ENCODE measurements at regions not wholly inside any gene's neighbourhood (a gene's known extent, or its start where the extent isn't known, plus 50 kb on each side); places are given as distances from the start of the nearest gene placed in this dataset.

DNA sequence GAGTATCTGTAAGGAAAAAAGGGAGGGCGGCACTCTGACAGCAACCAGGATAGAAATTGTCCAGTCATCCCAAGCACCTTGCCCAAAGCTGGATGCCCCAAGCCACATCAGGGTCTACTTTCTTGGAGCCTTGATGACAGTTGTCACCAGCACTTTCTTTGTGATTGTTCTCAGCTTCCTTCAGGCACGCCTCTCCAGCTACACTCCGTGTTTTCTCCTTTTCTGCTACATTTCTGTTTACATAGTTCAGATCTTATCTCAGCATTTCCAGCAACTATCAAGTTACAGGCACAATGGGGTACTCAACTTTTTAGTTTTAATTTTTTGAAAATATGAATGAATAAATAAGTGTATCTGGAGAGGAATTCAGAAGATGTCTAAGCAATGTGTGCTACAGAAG, 115.3 kb upstream of the CELF4 start:
- Histone ChIP-seq H3K14ac (ENCODE audit: low read length) (no peak overlapping the region), H3K9me3 (replicated peaks in 1 of 2; ENCODE audit: control insufficient read depth in 2 of 2, insufficient read depth in 1 of 2, low read depth in 1 of 2, low read length in 2 of 2) (no peaks in the 10 kb centered on the region), H2BK120ac (ENCODE audit: low read depth, low read length) (no peak overlapping the region), H3K23ac (ENCODE audit: low read depth, low read length, poor library complexity) (no peak overlapping the region), H4K91ac (ENCODE audit: low read depth, low read length, poor library complexity) (no peak overlapping the region), H4K8ac (ENCODE audit: low read depth, low read length) (no peak overlapping the region), H3K27me3 (ENCODE audit: control insufficient read depth in 3 of 3, insufficient read depth in 3 of 3, low read depth in 1 of 3, low read length in 3 of 3) (no peaks in the 10 kb centered on the region), H2BK5ac (ENCODE audit: low read length) (no peak overlapping the region), H3K9ac (ENCODE audit: low read depth, low read length, poor library complexity) (no peak overlapping the region), H3K4ac (ENCODE audit: low read length) (no peak overlapping the region), H2BK12ac (ENCODE audit: low read length) (no peak overlapping the region), H3K4me1 (ENCODE audit: control insufficient read depth in 2 of 2, insufficient read depth in 1 of 2, low read depth in 1 of 2, low read length in 2 of 2) (no peaks in the 10 kb centered on the region), H3K27ac (replicated peaks; ENCODE audit: low read length) (no peak overlapping the region), H3K4me2 (ENCODE audit: insufficient read depth, low read length, poor library complexity, severe bottlenecking) (no peak overlapping the region), H2AFZ (ENCODE audit: low read length) (no peak overlapping the region), H3K36me3 (replicated peaks in 1 of 2; ENCODE audit: control insufficient read depth in 2 of 2, insufficient read depth in 2 of 2, low read length in 2 of 2) (no peaks in the 10 kb centered on the region), H2AK5ac (ENCODE audit: low read depth, low read length) (no peak overlapping the region), H2BK15ac (ENCODE audit: low read length) (no peak overlapping the region), H3K79me1 (ENCODE audit: low read depth, low read length) (no peaks in the 10 kb centered on the region), H3K18ac (ENCODE audit: low read length) (no peak overlapping the region), H3K4me3 (ENCODE audit: low read length in 2 of 2) (no peak overlapping the region)
- no CpG with 5 or more reads among the region's 3 CpGs for WGBS, 2 donors (ENCODE audit: extremely low coverage in 2 of 2, insufficient read length in 2 of 2, insufficient replicate concordance in 1 of 2)
- DNase-seq (ENCODE audit: low spot score), result no peak

DNA sequence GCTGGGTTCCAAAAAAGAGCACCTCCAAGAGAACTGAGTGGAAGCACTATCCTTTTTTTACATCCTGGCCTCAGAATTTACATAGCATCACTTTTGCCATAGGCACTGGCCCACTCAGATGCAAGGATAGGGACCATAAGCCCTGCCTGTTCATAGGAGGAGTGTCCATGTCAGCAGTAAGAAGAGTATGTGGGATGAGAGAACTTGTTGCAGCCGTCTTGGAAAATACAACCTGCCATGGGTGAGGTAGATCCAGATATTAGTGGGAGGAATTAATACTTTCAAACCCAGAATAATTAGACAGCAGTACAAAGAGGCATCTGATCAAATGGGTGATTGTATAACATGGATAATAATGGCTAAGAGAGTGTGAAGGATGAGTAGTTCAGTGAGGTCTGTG, 110.7 kb upstream of the CELF4 start:
- Histone ChIP-seq H4K91ac (ENCODE audit: low read depth, low read length, poor library complexity) (no peak overlapping the region), H3K4ac (ENCODE audit: low read length) (no peak overlapping the region), H2BK15ac (ENCODE audit: low read length) (no peak overlapping the region), H2BK12ac (ENCODE audit: low read length) (no peak overlapping the region), H2AFZ (ENCODE audit: low read length) (no peak overlapping the region), H2BK120ac (ENCODE audit: low read depth, low read length) (no peak overlapping the region), H2BK5ac (ENCODE audit: low read length) (no peak overlapping the region), H3K23ac (ENCODE audit: low read depth, low read length, poor library complexity) (no peak overlapping the region), H3K27ac (replicated peaks; ENCODE audit: low read length) (no peak overlapping the region), H3K4me1 (ENCODE audit: control insufficient read depth in 2 of 2, insufficient read depth in 1 of 2, low read depth in 1 of 2, low read length in 2 of 2) (no peaks in the 10 kb centered on the region), H3K36me3 (replicated peaks in 1 of 2; ENCODE audit: control insufficient read depth in 2 of 2, insufficient read depth in 2 of 2, low read length in 2 of 2) (no peaks in the 10 kb centered on the region), H3K9ac (ENCODE audit: low read depth, low read length, poor library complexity) (no peak overlapping the region), H2AK5ac (ENCODE audit: low read depth, low read length) (no peak overlapping the region), H3K4me2 (ENCODE audit: insufficient read depth, low read length, poor library complexity, severe bottlenecking) (no peak overlapping the region), H3K4me3 (ENCODE audit: low read length in 2 of 2) (no peak overlapping the region), H3K14ac (ENCODE audit: low read length) (no peak overlapping the region), H3K9me3 (replicated peaks in 1 of 2; ENCODE audit: control insufficient read depth in 2 of 2, insufficient read depth in 1 of 2, low read depth in 1 of 2, low read length in 2 of 2) (no peaks in the 10 kb centered on the region), H3K79me1 (ENCODE audit: low read depth, low read length) (no peaks in the 10 kb centered on the region), H3K18ac (ENCODE audit: low read length) (no peak overlapping the region), H4K8ac (ENCODE audit: low read depth, low read length) (no peak overlapping the region), H3K27me3 (ENCODE audit: control insufficient read depth in 3 of 3, insufficient read depth in 3 of 3, low read depth in 1 of 3, low read length in 3 of 3) (no peaks in the 10 kb centered on the region)
- DNase-seq (ENCODE audit: low spot score), result no peak
- whole genome bisulfite sequencing, 2 donors (ENCODE audit: extremely low coverage in 2 of 2, insufficient read length in 2 of 2, insufficient replicate concordance in 1 of 2), result no CpG with 5 or more reads among the region's 1 CpG

DNA sequence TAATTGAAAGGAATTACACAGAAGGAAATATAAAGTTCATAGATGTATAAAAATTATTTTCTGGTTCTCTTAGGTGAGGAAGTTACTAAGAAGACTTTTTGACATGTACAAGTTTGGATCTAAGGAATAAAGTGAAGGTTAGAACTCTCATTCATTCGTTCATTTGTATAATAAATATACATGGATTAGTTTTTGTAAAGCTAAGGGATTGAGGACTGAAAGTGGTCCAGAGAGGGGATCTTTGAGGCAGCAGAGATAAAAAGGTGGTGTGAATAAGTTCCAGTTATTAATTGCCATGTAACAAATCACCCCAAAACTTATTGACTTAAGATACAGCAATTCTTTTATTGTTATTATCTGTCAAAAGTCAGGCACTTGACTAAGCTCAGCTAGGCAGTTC, 110.1 kb upstream of the CELF4 start:
- no peaks in the 10 kb centered on the region for H3K4me1 ChIP-seq (ENCODE audit: control insufficient read depth in 2 of 2, insufficient read depth in 1 of 2, low read depth in 1 of 2, low read length in 2 of 2)
- H2AK5ac ChIP-seq (ENCODE audit: low read depth, low read length), result no peak overlapping the region
- no peak overlapping the region for H2AFZ ChIP-seq (ENCODE audit: low read length)
- H2BK15ac ChIP-seq (ENCODE audit: low read length), result no peak overlapping the region
- H3K14ac ChIP-seq (ENCODE audit: low read length), result no peak overlapping the region
- no peak for DNase-seq (ENCODE audit: low spot score)
- no peak overlapping the region for H3K27ac ChIP-seq (replicated peaks; ENCODE audit: low read length)
- no peaks in the 10 kb centered on the region for H3K9me3 ChIP-seq (replicated peaks in 1 of 2; ENCODE audit: control insufficient read depth in 2 of 2, insufficient read depth in 1 of 2, low read depth in 1 of 2, low read length in 2 of 2)
- H3K27me3 ChIP-seq (ENCODE audit: control insufficient read depth in 3 of 3, insufficient read depth in 3 of 3, low read depth in 1 of 3, low read length in 3 of 3), result no peaks in the 10 kb centered on the region
- no peak overlapping the region for H2BK120ac ChIP-seq (ENCODE audit: low read depth, low read length)
- no CpG with 5 or more reads among the region's 1 CpG for WGBS, 2 donors (ENCODE audit: extremely low coverage in 2 of 2, insufficient read length in 2 of 2, insufficient replicate concordance in 1 of 2)
- H3K9ac ChIP-seq (ENCODE audit: low read depth, low read length, poor library complexity), result no peak overlapping the region
- H3K18ac ChIP-seq (ENCODE audit: low read length), result no peak overlapping the region
- no peak overlapping the region for H3K4ac ChIP-seq (ENCODE audit: low read length)
- H4K91ac ChIP-seq (ENCODE audit: low read depth, low read length, poor library complexity), result no peak overlapping the region
- no peak overlapping the region for H4K8ac ChIP-seq (ENCODE audit: low read depth, low read length)
- no peak overlapping the region for H3K23ac ChIP-seq (ENCODE audit: low read depth, low read length, poor library complexity)
- no peak overlapping the region for H3K4me3 ChIP-seq (ENCODE audit: low read length in 2 of 2)
- H3K4me2 ChIP-seq (ENCODE audit: insufficient read depth, low read length, poor library complexity, severe bottlenecking), result no peak overlapping the region
- no peak overlapping the region for H2BK12ac ChIP-seq (ENCODE audit: low read length)
- H3K79me1 ChIP-seq (ENCODE audit: low read depth, low read length), result no peaks in the 10 kb centered on the region
- no peaks in the 10 kb centered on the region for H3K36me3 ChIP-seq (replicated peaks in 1 of 2; ENCODE audit: control insufficient read depth in 2 of 2, insufficient read depth in 2 of 2, low read length in 2 of 2)
- no peak overlapping the region for H2BK5ac ChIP-seq (ENCODE audit: low read length)

DNA sequence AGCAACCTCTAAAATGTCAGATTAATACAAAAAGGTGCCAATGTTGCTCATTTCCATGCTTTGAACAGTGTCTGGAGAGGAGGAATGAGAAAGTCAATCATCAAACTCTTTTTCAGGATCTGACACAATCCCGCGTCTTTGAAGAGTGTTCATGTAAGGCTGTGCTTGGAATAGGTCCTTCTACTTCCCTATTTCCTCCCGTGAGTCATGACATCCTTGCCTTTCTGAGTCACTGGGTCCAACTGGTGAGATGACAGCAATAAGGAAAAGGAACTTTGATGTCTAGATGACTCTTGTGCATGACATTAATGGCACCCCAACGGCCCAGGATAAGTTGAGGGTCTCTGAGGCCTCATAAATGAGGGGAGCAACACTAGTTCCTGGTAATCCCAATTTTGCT, 109.0 kb upstream of the CELF4 start:
- H3K14ac ChIP-seq (ENCODE audit: low read length), result no peak overlapping the region

More for the DNA sequence above, 109.0 kb upstream of the CELF4 start:
- Histone ChIP-seq H3K27me3 (ENCODE audit: control insufficient read depth in 3 of 3, insufficient read depth in 3 of 3, low read depth in 1 of 3, low read length in 3 of 3) (no peaks in the 10 kb centered on the region), H3K18ac (ENCODE audit: low read length) (no peak overlapping the region), H3K4me1 (ENCODE audit: control insufficient read depth in 2 of 2, insufficient read depth in 1 of 2, low read depth in 1 of 2, low read length in 2 of 2) (peaks cover 2% of the 10 kb centered on the region in 2 donors), H2BK5ac (ENCODE audit: low read length) (no peak overlapping the region), H3K27ac (replicated peaks; ENCODE audit: low read length) (no peak overlapping the region), H3K79me1 (ENCODE audit: low read depth, low read length) (no peaks in the 10 kb centered on the region), H2AFZ (ENCODE audit: low read length) (no peak overlapping the region), H4K8ac (ENCODE audit: low read depth, low read length) (no peak overlapping the region), H2BK120ac (ENCODE audit: low read depth, low read length) (no peak overlapping the region), H3K4me2 (ENCODE audit: insufficient read depth, low read length, poor library complexity, severe bottlenecking) (no peak overlapping the region), H2AK5ac (ENCODE audit: low read depth, low read length) (no peak overlapping the region), H3K4ac (ENCODE audit: low read length) (no peak overlapping the region), H4K91ac (ENCODE audit: low read depth, low read length, poor library complexity) (no peak overlapping the region), H3K9ac (ENCODE audit: low read depth, low read length, poor library complexity) (no peak overlapping the region), H2BK12ac (ENCODE audit: low read length) (no peak overlapping the region), H3K9me3 (replicated peaks in 1 of 2; ENCODE audit: control insufficient read depth in 2 of 2, insufficient read depth in 1 of 2, low read depth in 1 of 2, low read length in 2 of 2) (no peaks in the 10 kb centered on the region), H3K36me3 (replicated peaks in 1 of 2; ENCODE audit: control insufficient read depth in 2 of 2, insufficient read depth in 2 of 2, low read length in 2 of 2) (no peaks in the 10 kb centered on the region), H3K23ac (ENCODE audit: low read depth, low read length, poor library complexity) (no peak overlapping the region), H2BK15ac (ENCODE audit: low read length) (no peak overlapping the region), H3K4me3 (ENCODE audit: low read length in 2 of 2) (no peak overlapping the region)
- no peak for DNase-seq (ENCODE audit: low spot score)
- no CpG with 5 or more reads among the region's 4 CpGs for WGBS, 2 donors (ENCODE audit: extremely low coverage in 2 of 2, insufficient read length in 2 of 2, insufficient replicate concordance in 1 of 2)

Measured in neuronal stem cell (in vitro differentiated cells).